T-helper 22 cell (primary cell): ENCODE measurements at regions not wholly inside any gene's neighbourhood (a gene's known extent, or its start where the extent isn't known, plus 50 kb on each side); places are given as distances from the start of the nearest gene placed in this dataset.

Experiments
- DNase-seq: peaks from one replicate; pipeline ENCODE4 v3.0.0-alpha.2; 2020; ENCODE audit warnings: low read depth

DNA sequence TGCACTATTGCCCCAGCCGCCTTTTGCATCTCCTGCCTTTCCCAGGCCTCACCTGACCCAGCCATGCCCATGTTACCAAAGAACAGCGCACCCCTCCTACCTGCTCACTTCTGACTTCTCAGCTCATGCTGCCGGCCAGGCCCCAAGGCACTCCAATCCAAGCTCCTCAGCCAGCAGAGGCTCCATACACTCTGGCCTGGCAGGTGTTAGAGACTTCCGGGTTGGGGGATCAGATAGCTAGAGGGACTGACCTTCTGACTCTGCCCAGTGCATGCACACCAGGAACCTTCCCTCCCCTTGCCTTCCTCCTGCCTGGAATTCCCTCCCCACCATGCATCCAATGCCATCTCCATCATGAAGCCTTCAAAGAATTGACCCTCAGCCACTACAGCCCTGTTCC, 56.2 kb upstream of the ZMIZ1 start:
- no peak for DNase-seq

DNA sequence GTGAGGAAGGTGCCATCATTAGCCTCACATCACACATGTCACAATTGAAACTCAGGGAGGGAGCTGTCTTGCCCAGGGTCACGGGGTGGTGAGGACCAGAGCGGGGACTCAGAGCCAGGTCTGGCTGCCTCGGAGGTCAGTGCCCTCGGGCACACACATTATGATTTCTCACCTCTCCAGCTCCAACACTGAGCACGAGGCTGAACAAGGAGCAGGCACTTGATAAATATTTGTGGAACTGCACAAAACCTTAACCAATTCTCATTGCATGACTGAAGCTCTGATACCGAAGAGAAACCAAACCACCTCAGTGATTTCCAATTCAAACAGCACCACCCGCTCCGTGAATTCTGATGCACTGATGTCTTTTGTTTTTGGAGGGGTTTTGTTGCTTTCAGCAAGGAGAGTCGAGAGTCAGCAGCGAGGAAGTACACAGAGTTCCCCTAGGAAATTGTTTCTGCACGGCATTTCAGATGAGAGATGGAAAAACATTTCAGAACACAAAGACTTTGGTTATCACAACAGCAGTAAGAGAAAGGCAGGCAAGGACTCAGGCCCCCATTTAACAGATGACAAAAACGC, 55.3 kb upstream of the ZMIZ1 start:
- no peak for DNase-seq

GRCh38 chr10:79014796-79015195, 54.0 kb upstream of the ZMIZ1 start:
- DNase-seq, result no peak

DNA sequence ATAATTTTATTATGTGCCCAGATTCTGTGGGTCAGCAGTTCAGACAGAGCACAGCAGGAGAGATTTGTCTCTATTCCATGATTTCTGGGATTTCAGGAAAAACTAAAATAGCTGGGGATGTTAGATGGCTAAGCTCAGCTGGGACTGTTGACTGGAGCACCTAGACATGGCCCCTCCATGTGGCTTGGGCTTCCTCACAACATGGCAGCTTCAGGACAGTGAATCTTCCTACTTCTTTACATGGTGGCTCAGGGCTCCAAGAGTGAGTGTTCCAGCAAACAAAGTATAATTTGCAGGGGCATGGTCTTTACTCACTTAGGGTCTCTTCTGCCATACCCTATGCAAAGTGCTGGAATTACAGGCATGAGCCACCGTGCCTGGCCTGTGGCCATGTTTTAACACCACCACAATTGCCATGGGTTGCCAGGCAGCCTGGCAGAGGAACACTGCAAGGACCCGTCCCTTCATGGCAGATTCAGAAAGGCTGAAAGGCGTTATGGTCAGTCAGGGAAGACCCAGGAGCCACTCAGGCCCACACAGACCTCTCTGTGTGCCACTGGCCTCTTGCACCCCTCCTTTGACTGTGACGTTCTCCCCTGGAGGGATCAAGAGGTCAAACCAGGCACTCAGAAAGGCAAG, 50.8 kb upstream of the ZMIZ1 start:
- no peak for DNase-seq

DNA sequence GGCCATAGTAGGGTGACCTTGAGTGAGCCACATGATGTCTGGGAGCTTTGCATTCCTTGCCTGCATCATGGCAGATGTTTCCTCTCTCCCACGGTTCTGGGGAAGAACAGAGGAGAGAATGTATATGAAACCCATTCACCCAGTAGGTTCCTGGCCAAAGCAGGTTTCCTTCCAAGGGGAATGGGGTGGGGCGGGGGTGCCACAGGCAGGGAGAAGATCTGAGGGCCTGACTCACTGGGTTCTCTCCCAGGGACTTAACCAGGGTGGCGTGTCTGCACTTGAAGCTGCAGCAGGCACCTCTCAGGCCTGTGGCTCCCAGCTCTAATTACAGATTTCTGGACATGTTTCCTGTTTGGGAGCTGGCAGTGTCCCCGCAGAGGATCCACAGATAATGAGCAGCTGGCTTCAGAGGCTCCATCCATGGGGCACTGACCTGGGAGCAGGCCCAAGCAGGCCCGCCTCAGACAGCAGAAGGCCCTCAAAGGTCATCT, 50.2 kb upstream of the ZMIZ1 start:
- no peak for DNase-seq
